Liver (tissue), 3 donors: ENCODE measurements at regions not wholly inside any gene's neighbourhood (a gene's known extent, or its start where the extent isn't known, plus 50 kb on each side); places are given as distances from the start of the nearest gene placed in this dataset.

Experiments
- GABPA ChIP-seq, 2 donors: IDR thresholded peaks in 1 of 2; conservative IDR thresholded peaks in 1 of 2; 2 replicates each; pipeline ENCODE4 v1.6.1; 2016; ENCODE audit warnings: antibody characterized with exemption in 2 of 2, mild to moderate bottlenecking in 1 of 2, moderate library complexity in 1 of 2
- HNF4A ChIP-seq, 2 donors: conservative IDR thresholded peaks; 2 replicates each; pipeline ENCODE4 v1.6.1; 2016; ENCODE audit warnings: antibody characterized with exemption in 2 of 2, mild to moderate bottlenecking in 2 of 2
- JUND ChIP-seq, 2 donors: IDR thresholded peaks; 2 replicates each; pipeline ENCODE4 v1.6.1; 2016; ENCODE audit warnings: antibody characterized with exemption in 2 of 2
- RAD21 ChIP-seq, 2 donors: IDR thresholded peaks; 2 replicates each; pipeline ENCODE4 v1.6.1; 2016; ENCODE audit warnings: antibody characterized with exemption in 2 of 2, mild to moderate bottlenecking in 2 of 2
- TAF1 ChIP-seq: conservative IDR thresholded peaks from 2 replicates; pipeline ENCODE4 v1.6.1; 2016; ENCODE audit warnings: antibody characterized with exemption, mild to moderate bottlenecking
- TF ChIP-seq, protein P1 (sequence below): fragments of 150-350 bp; IDR thresholded peaks from 2 replicates; pipeline ENCODE4 v1.5.1; 2017; ENCODE audit warnings: improper control_type of control experiment, low read depth, low read length; ENCODE audit not compliant: missing input control
- TF ChIP-seq, protein P2 (sequence below): IDR thresholded peaks from 2 replicates; pipeline ENCODE4 v1.6.1; 2016; ENCODE audit warnings: antibody characterized with exemption, mild to moderate bottlenecking
- donor health status: healthy.
- donor health status: healthy.

DNA sequence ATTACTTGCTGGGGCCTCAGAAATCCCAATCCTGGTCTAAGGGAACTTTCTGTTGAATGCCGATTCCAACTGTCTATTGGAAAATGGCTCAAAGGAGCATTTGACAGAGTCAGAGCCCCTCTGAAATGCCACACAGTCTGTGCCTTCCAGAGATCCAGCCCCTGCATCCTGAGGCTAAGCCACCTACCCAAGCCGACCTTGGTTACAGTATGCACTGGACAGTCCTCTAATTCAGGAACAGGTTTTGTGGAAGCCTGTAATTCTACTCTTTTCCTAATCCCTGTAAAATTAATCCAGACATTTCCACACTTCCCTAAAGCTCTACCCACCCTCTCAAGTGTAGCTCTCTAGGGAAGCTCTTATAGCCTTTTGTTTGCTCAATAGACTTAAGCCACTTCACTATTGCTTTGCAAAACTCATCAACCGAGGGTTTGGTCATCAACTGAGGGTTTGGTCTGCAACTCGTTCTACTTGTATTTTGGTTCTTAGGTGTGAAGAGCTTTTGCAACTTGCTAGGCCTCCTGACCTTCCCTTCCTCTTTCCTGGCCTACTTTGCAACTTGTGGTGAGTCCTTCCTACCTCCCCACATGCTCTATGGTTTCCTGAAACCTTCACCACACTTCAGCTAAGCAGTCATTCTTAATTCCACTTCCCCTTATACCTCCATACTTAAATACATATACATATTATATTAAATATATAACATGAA, 364.8 kb downstream of the SFMBT2 start:
- TF ChIP-seq, protein P1, sequence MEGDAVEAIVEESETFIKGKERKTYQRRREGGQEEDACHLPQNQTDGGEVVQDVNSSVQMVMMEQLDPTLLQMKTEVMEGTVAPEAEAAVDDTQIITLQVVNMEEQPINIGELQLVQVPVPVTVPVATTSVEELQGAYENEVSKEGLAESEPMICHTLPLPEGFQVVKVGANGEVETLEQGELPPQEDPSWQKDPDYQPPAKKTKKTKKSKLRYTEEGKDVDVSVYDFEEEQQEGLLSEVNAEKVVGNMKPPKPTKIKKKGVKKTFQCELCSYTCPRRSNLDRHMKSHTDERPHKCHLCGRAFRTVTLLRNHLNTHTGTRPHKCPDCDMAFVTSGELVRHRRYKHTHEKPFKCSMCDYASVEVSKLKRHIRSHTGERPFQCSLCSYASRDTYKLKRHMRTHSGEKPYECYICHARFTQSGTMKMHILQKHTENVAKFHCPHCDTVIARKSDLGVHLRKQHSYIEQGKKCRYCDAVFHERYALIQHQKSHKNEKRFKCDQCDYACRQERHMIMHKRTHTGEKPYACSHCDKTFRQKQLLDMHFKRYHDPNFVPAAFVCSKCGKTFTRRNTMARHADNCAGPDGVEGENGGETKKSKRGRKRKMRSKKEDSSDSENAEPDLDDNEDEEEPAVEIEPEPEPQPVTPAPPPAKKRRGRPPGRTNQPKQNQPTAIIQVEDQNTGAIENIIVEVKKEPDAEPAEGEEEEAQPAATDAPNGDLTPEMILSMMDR, result no peak
- TF ChIP-seq, protein P2, sequence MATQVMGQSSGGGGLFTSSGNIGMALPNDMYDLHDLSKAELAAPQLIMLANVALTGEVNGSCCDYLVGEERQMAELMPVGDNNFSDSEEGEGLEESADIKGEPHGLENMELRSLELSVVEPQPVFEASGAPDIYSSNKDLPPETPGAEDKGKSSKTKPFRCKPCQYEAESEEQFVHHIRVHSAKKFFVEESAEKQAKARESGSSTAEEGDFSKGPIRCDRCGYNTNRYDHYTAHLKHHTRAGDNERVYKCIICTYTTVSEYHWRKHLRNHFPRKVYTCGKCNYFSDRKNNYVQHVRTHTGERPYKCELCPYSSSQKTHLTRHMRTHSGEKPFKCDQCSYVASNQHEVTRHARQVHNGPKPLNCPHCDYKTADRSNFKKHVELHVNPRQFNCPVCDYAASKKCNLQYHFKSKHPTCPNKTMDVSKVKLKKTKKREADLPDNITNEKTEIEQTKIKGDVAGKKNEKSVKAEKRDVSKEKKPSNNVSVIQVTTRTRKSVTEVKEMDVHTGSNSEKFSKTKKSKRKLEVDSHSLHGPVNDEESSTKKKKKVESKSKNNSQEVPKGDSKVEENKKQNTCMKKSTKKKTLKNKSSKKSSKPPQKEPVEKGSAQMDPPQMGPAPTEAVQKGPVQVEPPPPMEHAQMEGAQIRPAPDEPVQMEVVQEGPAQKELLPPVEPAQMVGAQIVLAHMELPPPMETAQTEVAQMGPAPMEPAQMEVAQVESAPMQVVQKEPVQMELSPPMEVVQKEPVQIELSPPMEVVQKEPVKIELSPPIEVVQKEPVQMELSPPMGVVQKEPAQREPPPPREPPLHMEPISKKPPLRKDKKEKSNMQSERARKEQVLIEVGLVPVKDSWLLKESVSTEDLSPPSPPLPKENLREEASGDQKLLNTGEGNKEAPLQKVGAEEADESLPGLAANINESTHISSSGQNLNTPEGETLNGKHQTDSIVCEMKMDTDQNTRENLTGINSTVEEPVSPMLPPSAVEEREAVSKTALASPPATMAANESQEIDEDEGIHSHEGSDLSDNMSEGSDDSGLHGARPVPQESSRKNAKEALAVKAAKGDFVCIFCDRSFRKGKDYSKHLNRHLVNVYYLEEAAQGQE, result no peak
- TF ChIP-seq TAF1 (no peak), GABPA (IDR thresholded peaks at IDR 0.05 in 1 of 2, conservative IDR thresholded peaks at IDR 0.05 in 1 of 2) (no peak), HNF4A (conservative IDR thresholded peaks at IDR 0.05) (no peak), RAD21 (IDR thresholded peaks at IDR 0.05) (no peak), JUND (IDR thresholded peaks at IDR 0.05) (no peak)
